ENCODE measurements at regions not wholly inside any gene's neighbourhood (a gene's known extent, or its start where the extent isn't known, plus 50 kb on each side); places are given as distances from the start of the nearest gene placed in this dataset.
"Not testable (repeated sequence)": the region's sequence is repeated elsewhere in the genome, so short reads cannot be mapped to it uniquely, and the experiment has no call there.

GRCh38 chr4:149202117-149202516 lies 613.5 kb downstream of the IQCM start:
- no peak for DNase-seq

GRCh38 chr4:149199594-149199993 lies 616.0 kb downstream of the IQCM start:
- DNase-seq: no peak

- no peak for DNase-seq
These were observed 621.6 kb downstream of the IQCM start for GRCh38 chr4:149194061-149194460.

- no peak for DNase-seq
These were observed 627.9 kb downstream of the IQCM start for GRCh38 chr4:149187726-149188125.

- no peak for DNase-seq
These were observed 632.0 kb downstream of the IQCM start for GRCh38 chr4:149183638-149184037.

- not testable (repeated sequence) for DNase-seq
These were observed 634.2 kb downstream of the IQCM start for GRCh38 chr4:149181459-149181858.

- DNase-seq: no peak
These were observed 639.6 kb downstream of the IQCM start for GRCh38 chr4:149176039-149176438.

- no peak for DNase-seq
These were observed 640.1 kb downstream of the IQCM start for GRCh38 chr4:149175549-149175948.

GRCh38 chr4:149173241-149174013 lies 642.2 kb downstream of the IQCM start:
- no peak for DNase-seq

- DNase-seq: no peak
These were observed 647.0 kb downstream of the IQCM start for GRCh38 chr4:149168645-149169044.

- DNase-seq: no peak
These were observed 648.8 kb downstream of the IQCM start for GRCh38 chr4:149166876-149167275.

GRCh38 chr4:149166365-149166764 lies 649.3 kb downstream of the IQCM start:
- no peak for DNase-seq

GRCh38 chr4:149164282-149164681 lies 651.4 kb downstream of the IQCM start:
- DNase-seq: no peak

GRCh38 chr4:149161247-149161646 lies 654.4 kb downstream of the IQCM start:
- no peak for DNase-seq

- no peak for DNase-seq
These were observed 655.3 kb downstream of the IQCM start for GRCh38 chr4:149160370-149160769.

GRCh38 chr4:149158817-149159216 lies 656.8 kb downstream of the IQCM start:
- DNase-seq: no peak

- no peak for DNase-seq
These were observed 669.8 kb downstream of the IQCM start for GRCh38 chr4:149145803-149146202.

- no peak for DNase-seq
These were observed 671.6 kb downstream of the IQCM start for GRCh38 chr4:149144060-149144459.

GRCh38 chr4:149141391-149141790 lies 674.3 kb downstream of the IQCM start:
- no peak for DNase-seq

- no peak for DNase-seq
These were observed 674.8 kb downstream of the IQCM start for GRCh38 chr4:149140841-149141240.

GRCh38 chr4:149136951-149137620 lies 678.6 kb downstream of the IQCM start:
- no peak for DNase-seq

GRCh38 chr4:149135062-149135461 lies 680.6 kb downstream of the IQCM start:
- no peak for DNase-seq

- DNase-seq: no peak
These were observed 678.8 kb upstream of the NR3C2 start for GRCh38 chr4:149121023-149121404.

- no peak for DNase-seq
These were observed 678.3 kb upstream of the NR3C2 start for GRCh38 chr4:149120331-149121022.

Measured in activated CD4-positive, alpha-beta T cell treated with anti-CD3 and anti-CD28 coated beads, Interleukin-2, amount 50 U/mL, for 16 hours (primary cell).